SKM-1 treated with dmso at 0.1 percent for 144 hours (cell line): ENCODE measurements at regions not wholly inside any gene's neighbourhood (a gene's known extent, or its start where the extent isn't known, plus 50 kb on each side); places are given as distances from the start of the nearest gene placed in this dataset.

Experiments used
- DNase-seq: peaks from one replicate; lab custom pipeline; 2025; ENCODE audit not compliant: unreplicated experiment; lab: John Stamatoyannopoulos, UW

- no peak for DNase-seq
Measured at GRCh38 chr13:104447348-104447747, 1381.1 kb upstream of the SLC10A2 start.

GRCh38 chr13:104442536-104442935 lies 1376.3 kb upstream of the SLC10A2 start:
- no peak for DNase-seq

DNA sequence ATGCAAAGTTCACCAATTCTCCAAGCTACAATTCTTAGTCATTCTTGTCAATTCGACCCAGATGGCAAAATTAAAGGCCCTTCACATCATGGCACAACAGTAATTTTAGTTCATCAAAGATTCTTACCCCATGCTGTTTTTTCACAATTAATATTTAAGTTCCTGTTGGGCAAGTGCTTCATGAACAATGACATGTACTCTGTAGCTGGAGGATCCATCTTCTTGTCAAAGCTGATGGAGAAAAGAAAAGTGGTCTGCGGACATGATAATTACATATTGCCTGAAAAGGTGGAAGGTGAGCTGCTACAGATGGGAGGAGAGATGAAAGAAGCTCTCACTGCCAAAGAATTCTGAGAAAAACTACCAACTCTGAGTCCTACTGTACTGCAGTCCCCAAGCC lies 1370.3 kb upstream of the SLC10A2 start:
- DNase-seq: no peak

DNA sequence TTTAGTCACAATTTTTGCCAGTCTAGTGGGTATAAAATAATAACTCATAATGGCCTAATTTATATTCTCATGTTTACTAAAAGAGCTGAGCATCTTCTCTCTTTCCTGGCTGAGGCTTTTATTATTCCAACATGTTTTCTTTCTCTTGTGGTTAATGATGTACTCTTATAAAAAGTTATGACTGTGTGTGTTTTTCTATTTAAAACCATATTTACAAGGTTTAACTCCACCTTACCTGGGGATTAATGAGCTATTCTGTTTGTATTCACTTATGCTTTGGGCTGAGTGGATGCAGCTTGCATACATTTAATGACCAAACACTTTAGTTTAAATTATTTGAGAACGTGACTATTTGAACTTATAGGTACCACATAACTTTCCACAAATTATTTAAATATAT lies 1365.7 kb upstream of the SLC10A2 start:
- no peak for DNase-seq

DNA sequence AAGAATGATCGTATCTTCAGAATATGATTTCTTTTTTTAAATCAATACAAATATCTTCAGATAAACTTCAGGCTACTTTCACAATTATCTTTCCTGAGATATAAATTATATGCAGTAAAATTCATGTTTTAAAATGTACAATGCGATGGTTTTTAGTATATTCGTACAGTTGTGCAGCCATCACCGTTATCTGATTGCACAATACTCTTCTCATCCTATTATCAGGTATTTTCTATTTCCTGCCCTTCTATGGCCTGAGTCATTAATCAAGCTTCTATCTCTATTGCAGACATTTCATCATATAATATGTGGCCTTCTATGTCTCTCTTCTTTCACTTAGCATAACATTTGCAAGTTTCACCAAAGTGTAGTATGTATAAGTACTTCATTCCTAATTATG lies 1360.2 kb upstream of the SLC10A2 start:
- DNase-seq: no peak

DNA sequence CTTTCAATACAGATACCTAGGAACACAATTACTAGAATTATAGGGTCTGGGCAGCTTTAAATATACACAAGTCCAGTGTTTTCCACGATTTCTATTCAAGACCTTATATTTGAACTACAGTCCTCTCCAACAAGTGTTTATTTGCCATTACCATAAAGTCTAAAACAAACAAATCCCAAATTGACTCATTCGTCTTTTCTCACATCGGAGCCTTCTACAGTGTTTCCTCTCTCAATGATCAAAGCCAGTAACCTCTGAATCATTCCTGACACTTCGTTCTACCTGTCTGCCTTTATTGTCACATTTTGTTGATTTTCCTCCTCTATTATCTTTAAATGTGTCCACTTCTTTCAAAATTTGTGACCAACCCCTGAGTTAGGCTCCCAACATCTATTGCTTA lies 1356.5 kb upstream of the SLC10A2 start:
- DNase-seq: no peak

GRCh38 chr13:104416973-104417372 lies 1350.8 kb upstream of the SLC10A2 start:
- DNase-seq: no peak

DNA sequence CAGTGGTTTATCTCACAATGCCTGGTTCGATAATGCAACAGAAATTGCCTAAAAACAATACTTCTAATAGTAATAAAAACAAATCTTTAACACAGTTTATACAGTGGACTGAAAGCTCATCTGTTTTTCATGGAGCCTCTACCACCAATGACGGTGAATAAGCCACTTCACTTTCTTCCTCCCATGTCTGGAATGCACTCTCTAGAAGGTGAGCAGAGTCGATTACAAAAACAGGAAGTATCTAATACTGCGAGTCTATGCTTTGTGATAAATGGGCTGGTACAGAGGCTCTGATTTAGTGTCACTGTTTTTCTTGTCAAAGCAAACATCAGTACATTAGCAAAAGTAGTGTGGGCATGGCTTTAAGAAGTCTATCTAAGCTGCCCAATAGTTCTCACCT lies 1348.6 kb upstream of the SLC10A2 start:
- DNase-seq: peak; percentile 8

DNA sequence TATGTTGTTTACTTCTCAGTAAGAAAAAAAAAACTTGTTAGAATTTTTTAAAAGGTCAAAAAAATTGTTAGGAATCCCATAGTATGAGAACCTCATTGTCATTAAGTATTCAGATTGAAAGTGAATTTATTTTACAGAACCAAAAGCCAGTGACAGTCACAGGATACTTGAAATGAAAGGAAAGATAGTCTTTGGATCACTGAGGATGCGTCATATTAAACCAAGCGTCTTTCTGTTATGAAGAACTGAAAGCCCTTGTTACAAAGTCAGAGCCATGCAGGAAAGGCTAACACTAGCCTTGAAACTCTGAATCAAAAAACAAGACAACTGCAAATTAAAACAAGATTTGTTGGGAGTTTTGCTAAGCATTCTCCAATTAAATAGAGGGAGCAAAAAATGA lies 1348.0 kb upstream of the SLC10A2 start:
- DNase-seq: no peak

DNA sequence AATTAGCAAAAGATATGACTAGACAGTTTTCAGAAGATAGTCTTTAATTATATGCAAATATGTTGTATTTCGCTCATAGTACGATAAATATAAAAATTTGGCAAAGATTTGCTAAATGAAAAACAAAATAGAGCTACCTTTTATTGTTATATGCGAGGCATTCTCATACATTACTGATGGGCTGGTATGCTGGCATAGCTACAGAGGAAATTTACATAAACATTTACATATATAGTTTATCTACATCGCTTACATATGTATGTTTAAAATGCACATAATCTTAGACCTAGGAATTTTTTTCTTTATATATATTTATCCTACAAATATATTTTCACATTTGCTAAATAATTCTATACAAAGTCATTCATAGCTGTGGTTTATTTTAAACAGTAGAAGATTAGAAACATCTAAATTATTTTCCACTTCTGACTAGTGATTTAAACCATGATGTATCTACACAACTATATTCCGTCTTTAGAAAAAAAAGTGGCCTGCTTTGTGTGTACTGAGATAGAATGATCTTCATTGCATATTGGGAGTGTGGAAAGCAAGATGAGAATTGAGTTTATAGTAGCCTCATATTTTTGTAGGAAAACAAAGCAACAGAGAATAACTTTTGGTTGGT lies 1345.0 kb upstream of the SLC10A2 start:
- DNase-seq: no peak

DNA sequence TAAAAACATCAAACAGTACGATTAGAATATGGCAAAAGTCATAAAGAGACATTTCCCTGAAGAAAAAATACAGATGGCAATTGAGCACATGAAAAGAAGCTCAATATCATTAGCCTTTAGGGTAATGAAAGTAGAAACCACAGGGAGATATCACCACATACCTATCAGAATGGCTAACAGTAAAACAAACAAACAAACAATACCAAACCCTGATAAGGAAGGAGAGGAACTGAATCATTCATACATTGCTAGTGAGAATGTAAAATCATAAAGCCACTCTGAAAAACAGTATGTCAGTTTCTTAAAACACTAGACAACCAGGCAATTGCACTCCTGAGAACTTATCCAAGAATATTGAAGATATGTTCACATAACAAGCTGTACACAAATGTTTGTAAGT lies 1342.5 kb upstream of the SLC10A2 start:
- no peak for DNase-seq

DNA sequence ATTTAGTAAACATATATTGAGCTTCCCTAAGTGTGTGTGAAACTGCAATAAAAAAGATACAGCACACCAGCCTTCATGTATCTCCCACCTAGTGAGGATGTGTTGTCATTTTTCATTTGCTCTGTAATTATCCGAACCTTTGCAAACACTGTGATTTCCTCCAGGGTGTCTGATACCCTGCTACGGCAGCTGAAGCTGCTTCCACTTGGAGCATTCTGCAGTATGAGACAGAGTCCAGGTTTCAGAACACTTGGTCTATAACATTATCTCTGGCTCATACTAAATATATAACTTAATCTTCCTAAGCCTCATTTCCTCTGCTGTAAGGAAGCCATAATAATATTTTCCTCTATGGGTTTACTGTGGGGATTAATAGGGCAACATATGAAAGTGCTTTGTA lies 1338.1 kb upstream of the SLC10A2 start:
- DNase-seq: no peak

DNA sequence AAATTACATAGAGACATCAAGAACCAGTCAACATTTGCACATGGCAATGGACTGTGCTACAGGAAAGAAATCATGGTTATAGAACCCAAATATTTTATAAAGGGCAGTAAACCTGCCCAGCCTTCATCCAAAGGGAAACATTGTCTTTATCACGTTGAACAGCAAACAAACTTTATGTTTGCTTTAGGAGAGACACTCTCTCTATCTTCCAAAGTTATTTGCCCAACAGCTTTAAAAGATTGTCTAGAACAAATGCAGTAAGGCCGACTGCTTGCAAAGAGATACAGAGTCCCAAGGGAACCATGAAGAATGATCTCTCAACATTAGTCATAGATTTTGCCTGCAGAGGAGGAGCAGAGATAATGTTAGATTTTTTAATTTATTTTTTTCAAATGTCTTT lies 1323.5 kb upstream of the SLC10A2 start:
- DNase-seq: no peak

- no peak for DNase-seq
Measured at GRCh38 chr13:104387510-104387909, 1321.3 kb upstream of the SLC10A2 start.

GRCh38 chr13:104385404-104385803 lies 1319.2 kb upstream of the SLC10A2 start:
- no peak for DNase-seq

- DNase-seq: no peak
Measured at GRCh38 chr13:104382951-104383350, 1316.7 kb upstream of the SLC10A2 start.

DNA sequence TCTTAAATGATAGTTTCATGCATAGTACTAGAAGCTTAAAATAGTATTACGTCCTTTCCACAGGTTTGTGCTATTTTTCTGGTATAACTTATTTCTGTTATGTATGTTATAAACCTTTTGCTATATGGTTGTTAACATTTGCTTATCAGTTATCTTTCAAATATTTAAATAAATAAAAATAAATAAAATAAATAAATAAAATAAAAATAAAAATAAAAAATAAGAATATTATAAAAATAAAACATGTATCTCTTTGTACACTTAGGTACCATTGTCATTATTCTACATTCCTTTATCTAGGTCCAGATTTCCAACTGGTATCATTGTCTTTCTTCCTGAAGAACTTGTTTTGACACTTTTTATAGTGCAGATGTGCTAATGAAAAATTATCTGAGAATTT lies 1310.4 kb upstream of the SLC10A2 start:
- no peak for DNase-seq

DNA sequence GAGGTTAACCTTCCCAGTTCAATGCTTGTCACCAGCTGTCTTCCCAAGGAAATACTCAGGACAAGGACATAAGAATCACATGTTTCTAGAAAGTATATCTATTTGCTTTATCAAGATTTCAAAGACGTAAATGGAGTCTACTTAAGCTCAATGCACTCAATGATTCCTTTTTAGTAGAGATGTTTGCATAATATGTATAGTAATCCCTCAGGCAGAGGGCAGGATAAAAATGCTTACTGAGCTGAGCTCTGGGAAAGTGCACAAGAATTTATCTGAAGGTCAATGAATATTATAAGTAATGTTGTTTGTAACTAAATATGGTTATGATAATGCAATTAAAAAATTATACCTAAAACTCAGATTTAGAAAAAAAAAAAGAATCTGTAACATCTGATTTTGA lies 1309.4 kb upstream of the SLC10A2 start:
- DNase-seq: no peak

DNA sequence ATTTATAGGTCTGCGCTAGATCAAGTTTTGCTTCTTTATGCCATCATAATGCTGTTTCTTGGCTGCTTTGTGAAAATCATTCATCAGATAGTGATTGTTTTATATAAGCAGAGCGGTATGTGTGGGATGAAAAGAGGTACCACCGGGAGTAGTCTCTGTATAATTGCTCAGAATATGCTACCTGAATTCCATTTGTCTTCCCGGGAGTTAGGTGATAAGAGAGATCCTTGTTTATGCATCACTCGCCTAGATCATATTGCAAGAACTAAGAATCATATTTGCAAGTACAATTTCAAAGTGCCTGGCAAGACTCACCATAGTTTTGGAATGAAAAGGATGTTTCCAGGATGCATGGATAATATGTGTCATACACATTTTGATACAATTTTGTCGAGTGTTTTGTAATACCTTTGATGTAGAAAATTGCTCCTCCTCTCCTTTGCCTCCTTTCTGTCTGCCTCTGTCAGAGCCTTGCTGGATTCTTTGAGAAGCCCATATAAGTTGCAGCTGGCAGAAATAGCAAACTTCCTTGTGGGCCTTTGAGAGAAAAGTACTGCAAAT lies 1306.0 kb upstream of the SLC10A2 start:
- no peak for DNase-seq

DNA sequence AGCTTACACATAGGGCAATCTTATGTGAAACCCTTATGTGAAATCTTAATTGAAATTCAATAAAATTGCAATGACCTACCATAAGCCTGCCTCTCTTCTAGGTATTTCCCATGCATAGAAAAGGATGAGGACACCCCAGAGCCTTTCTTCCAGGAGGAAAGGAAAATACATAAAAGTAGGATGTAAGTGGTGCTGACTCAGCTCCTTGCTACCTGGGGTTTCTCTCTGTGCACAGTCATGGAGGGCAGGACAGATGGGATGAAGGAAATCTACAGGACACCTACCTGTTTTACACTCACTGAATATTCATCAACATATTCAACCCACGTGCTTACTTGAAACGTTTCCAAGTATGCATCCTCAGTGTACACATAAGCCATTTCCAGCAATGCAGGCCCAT lies 1299.2 kb upstream of the SLC10A2 start:
- no peak for DNase-seq

GRCh38 chr13:104357672-104358354 lies 1291.6 kb upstream of the SLC10A2 start:
- no peak for DNase-seq

DNA sequence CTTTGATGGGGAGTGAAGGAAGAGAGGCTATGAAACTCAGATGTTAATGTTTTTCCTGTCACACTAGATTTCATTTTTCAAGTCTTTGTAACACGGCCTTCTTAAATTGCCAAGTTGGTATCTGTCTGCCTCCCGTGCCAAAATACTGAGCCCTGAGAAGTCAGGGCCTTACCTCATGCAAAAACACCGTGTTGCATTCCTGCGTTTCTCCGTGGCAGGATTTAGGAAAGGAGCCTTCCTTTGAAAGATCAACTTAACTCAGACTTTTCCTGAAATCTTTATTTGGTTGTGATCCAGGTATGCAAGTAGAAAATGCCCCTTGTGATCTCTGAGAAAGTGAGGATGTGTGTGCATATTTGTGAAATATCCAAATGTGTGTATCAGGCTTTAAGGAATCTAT lies 1291.0 kb upstream of the SLC10A2 start:
- no peak for DNase-seq
